Esophagus (tissue), 2 donors: ENCODE measurements at regions not wholly inside any gene's neighbourhood (a gene's known extent, or its start where the extent isn't known, plus 50 kb on each side); places are given as distances from the start of the nearest gene placed in this dataset.

Experiments used
- H3K27ac ChIP-seq, 2 donors: one replicate each; pipeline ENCODE4 v1.5.1; 2013; ENCODE audit warnings: low read depth in 2 of 2, mild to moderate bottlenecking in 2 of 2, inconsistent platforms in 1 of 2, low read length in 1 of 2, moderate library complexity in 1 of 2
- H3K27me3 ChIP-seq, 2 donors: one replicate each; pipeline ENCODE4 v1.6.1; 2013; ENCODE audit warnings: low read length in 2 of 2, control low read depth in 1 of 2, mild to moderate bottlenecking in 1 of 2; ENCODE audit not compliant: insufficient read depth in 2 of 2, control insufficient read depth in 1 of 2
- H3K36me3 ChIP-seq, 2 donors: one replicate each; pipeline ENCODE4 v1.6.1; 2013; ENCODE audit warnings: low read length in 1 of 2; ENCODE audit not compliant: control insufficient read depth in 2 of 2, insufficient read depth in 2 of 2
- H3K4me1 ChIP-seq, 2 donors: one replicate each; pipeline ENCODE4 v1.6.1; 2013; ENCODE audit warnings: low read length in 1 of 2; ENCODE audit not compliant: control insufficient read depth in 2 of 2, insufficient read depth in 2 of 2
- H3K4me3 ChIP-seq, 2 donors: one replicate each; pipeline ENCODE4 v1.5.1; 2013; ENCODE audit warnings: low read length in 2 of 2, mild to moderate bottlenecking in 2 of 2, low read depth in 1 of 2, moderate library complexity in 1 of 2
- H3K9me3 ChIP-seq, 2 donors: one replicate each; pipeline ENCODE4 v1.6.1; 2013; ENCODE audit warnings: mild to moderate bottlenecking in 2 of 2, low read depth in 1 of 2, low read length in 1 of 2, moderate library complexity in 1 of 2; ENCODE audit not compliant: control insufficient read depth in 2 of 2, insufficient read depth in 1 of 2
- WGBS, 2 donors: extraction: QIAGEN DNeasy Blood & Tissue Kit; methylation state at CpG; one replicate each; pipeline ENCODE4 v1.1.7; 2013; 5-methylcytosine and 5-hydroxymethylcytosine counted together
- donor health status: healthy with polysubstance abuse.
- donor health status: Bipolar disorder and iron deficiency.

DNA sequence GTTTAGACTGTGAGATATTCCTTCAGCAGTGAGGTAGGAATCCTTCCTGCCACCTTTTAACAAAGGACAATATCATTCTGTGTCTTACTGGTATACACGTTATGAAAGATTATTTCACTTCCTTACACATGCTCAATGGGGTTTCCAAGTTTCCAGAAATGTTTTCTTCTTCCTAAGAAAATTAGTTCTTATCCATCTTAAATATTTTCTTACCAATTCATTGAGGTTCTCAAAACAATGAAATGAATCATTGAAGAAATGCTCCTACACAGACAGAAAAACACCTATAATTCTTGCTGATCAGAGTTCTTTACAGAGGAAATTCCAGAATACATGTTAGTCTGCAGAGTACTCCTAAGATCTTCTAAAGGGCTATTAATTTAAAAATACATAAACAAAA, 51.4 kb upstream of the SEC61G start:
- Histone ChIP-seq H3K27ac (no peak overlapping the region), H3K4me1 (no peaks in the 10 kb centered on the region), H3K4me3 (no peak overlapping the region), H3K27me3 (no peaks in the 10 kb centered on the region), H3K36me3 (no peaks in the 10 kb centered on the region), H3K9me3 (no peaks in the 10 kb centered on the region)
- 67 to 77% methylated on average over 1 of the region's 1 CpG for WGBS, 2 donors

DNA sequence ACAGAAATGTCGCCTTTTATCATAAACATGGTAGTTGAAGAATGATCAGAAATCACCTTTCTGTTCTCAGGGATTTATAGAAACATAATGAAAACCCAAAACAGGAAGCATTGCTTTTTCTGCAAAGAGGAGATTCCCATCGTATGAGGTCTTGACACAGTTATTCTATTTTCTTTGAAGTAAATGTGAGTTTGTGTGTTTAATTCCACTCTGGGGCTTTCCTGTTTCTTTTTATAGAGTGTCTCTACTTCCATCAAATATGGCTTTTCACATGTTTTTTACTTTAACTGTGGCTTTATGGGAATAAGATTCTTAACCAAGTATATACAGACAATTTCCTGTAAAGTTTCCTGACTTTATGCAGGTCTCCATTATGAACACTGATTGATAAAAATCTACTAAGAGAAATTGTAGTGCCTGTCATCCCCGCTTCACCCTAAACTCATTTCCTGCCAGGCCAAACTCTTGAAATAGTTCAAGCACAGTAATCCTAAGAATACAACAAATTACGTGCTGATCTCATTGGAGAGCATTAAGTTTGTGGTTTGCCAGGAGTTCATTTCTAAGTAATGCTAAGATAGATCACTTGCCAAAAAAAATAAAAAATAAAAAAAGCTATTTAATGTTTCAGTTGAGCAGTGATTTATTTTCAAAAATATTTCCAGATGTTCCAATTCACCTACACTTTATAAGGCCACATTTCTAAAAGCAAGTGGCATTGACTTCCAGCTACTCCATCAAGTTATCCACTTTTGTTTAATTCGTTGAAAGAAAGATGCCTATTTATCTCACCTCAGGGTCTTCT, 52.2 kb upstream of the SEC61G start:
- no peaks in the 10 kb centered on the region for H3K27me3 ChIP-seq
- no peak overlapping the region for H3K4me3 ChIP-seq
- WGBS, 2 donors = 31 to 51% methylated on average over 5 of the region's 5 CpGs
- H3K36me3 ChIP-seq = no peaks in the 10 kb centered on the region
- peak overlapping the region in 1 of 2 donors; percentile 61 for H3K27ac ChIP-seq
- no peaks in the 10 kb centered on the region for H3K4me1 ChIP-seq
- H3K9me3 ChIP-seq = no peaks in the 10 kb centered on the region

DNA sequence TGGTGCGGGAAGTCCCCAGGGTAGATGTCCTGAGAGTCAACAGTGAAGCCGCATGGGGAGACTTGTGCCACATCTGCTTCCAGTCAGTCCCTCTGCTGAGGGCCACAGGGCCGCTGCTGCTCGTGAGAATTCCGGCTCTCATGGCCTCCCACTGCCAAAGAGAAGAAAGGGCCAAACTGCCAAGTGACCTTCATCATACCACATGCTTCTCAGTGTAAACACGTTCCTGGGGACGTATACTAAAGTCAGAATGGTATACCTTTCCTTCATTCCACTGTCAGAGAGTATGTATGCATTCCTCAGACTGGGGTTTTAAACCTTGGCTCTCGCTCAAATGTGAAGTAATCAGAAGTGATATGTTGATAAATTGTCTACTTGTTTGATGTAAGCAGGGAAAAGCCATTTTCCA, 52.8 kb upstream of the SEC61G start:
- H3K4me3 ChIP-seq = no peak overlapping the region
- WGBS, 2 donors = 45 to 54% methylated on average over 8 of the region's 8 CpGs
- no peaks in the 10 kb centered on the region for H3K9me3 ChIP-seq
- H3K36me3 ChIP-seq = no peaks in the 10 kb centered on the region
- no peaks in the 10 kb centered on the region for H3K27me3 ChIP-seq
- peak overlapping the region; percentile 41 to 61 for H3K27ac ChIP-seq
- no peaks in the 10 kb centered on the region for H3K4me1 ChIP-seq

DNA sequence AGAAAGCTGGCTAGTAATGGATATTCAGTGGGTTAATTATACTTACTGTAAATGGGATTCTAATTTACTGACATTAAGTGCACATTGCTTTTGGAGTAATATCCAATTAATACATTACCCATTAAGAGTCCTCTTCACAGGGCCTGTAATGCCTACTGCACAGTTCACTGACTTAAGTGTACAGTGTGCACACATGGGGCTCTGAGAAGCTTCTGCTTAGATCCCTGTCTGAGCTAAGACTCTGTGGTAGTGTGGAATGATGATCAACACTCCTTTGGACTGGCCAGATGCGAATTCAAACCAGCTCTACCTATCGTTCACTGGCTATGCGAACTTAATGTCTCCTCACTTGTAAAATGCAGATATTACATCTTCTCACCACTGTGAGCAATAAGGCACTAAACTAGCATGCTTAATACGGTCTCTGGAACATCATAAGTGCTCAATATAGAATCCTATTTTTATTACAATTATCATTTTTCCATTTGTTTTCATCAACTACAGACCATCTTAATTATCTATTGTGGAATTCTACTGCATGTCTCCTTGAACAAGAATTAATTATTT, 53.8 kb upstream of the SEC61G start:
- Histone ChIP-seq H3K27ac (no peak overlapping the region), H3K4me1 (no peaks in the 10 kb centered on the region), H3K9me3 (no peaks in the 10 kb centered on the region), H3K36me3 (no peaks in the 10 kb centered on the region), H3K27me3 (no peaks in the 10 kb centered on the region), H3K4me3 (no peak overlapping the region)
- 80 to 90% methylated on average over 4 of the region's 4 CpGs for WGBS, 2 donors

DNA sequence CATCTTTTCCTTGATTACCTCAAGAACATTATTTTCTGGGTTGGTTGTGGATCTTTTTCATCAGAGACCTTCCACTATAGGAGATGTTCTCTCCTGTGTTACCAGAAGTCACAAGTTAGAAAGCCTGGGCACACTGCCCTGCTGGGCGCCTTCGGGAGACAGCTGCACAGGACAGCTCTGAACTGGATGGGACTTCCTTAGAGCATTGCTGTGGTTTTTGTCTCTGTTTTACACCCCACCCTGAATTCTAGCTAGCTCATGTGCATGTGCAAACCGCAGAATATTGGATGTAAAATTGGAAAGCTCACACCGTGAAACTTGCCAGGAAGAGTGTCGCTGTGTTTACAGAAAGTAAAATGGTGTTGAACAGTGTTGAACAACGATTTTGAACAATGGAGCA, 54.4 kb upstream of the SEC61G start:
- Histone ChIP-seq H3K27me3 (no peaks in the 10 kb centered on the region), H3K4me3 (no peak overlapping the region), H3K4me1 (no peaks in the 10 kb centered on the region), H3K27ac (no peak overlapping the region), H3K9me3 (no peaks in the 10 kb centered on the region), H3K36me3 (no peaks in the 10 kb centered on the region)
- WGBS, 2 donors = 33 to 56% methylated on average over 6 of the region's 6 CpGs

DNA sequence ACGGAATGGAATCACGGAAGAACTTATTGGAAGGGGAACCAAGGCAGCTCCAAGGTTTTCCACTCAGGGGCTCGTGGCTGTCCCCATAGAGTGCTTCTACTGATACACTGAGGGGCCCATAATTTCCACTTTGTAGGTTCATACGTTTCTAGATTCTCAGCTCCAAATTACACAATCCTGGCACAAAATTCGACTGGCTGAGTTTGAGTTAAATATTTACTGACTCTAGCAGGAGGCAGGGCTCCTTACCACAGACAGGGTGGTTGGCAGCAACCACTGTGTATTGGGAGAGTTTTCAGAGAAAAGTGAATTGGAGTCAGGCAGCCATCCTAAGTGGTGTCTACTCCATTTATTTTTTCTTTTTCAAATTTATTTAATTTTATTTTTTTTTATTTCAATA, 55.4 kb upstream of the SEC61G start:
- H3K27ac ChIP-seq = no peak overlapping the region
- 68 to 70% methylated on average over 5 of the region's 5 CpGs for WGBS, 2 donors
- H3K9me3 ChIP-seq = no peaks in the 10 kb centered on the region
- H3K36me3 ChIP-seq = no peaks in the 10 kb centered on the region
- no peaks in the 10 kb centered on the region for H3K4me1 ChIP-seq
- no peaks in the 10 kb centered on the region for H3K27me3 ChIP-seq
- H3K4me3 ChIP-seq = no peak overlapping the region

GRCh38 chr7:54817152-54817551, 58.1 kb upstream of the SEC61G start:
- WGBS, 2 donors = 66 to 74% methylated on average over 5 of the region's 5 CpGs
- Histone ChIP-seq H3K27ac (no peak overlapping the region), H3K27me3 (no peaks in the 10 kb centered on the region), H3K9me3 (no peaks in the 10 kb centered on the region), H3K4me1 (no peaks in the 10 kb centered on the region), H3K4me3 (no peak overlapping the region), H3K36me3 (no peaks in the 10 kb centered on the region)

DNA sequence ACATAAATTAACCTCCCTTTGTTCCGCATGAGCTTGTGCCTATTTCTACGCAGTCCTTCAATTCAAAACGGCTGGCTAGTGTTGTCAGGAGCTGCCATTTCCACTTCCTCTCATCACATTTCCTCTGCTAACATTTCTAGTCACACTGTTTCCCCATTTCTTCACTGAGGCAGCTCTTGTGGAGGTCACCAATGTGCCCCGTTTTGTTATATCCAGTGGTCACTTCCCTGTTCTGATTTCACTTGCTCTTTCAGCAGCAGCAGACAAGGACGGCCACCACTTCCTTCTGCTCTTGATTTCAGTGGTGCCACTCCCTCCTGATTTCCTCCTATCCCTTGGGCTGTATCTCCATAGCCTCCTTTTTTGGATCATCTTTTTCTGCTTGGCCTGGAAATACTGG, 64.8 kb upstream of the SEC61G start:
- Histone ChIP-seq H3K27ac (no peak overlapping the region), H3K4me1 (no peaks in the 10 kb centered on the region), H3K4me3 (no peak overlapping the region), H3K36me3 (no peaks in the 10 kb centered on the region), H3K27me3 (no peaks in the 10 kb centered on the region), H3K9me3 (no peaks in the 10 kb centered on the region)
- 37 to 51% methylated on average over 5 of the region's 5 CpGs for WGBS, 2 donors

DNA sequence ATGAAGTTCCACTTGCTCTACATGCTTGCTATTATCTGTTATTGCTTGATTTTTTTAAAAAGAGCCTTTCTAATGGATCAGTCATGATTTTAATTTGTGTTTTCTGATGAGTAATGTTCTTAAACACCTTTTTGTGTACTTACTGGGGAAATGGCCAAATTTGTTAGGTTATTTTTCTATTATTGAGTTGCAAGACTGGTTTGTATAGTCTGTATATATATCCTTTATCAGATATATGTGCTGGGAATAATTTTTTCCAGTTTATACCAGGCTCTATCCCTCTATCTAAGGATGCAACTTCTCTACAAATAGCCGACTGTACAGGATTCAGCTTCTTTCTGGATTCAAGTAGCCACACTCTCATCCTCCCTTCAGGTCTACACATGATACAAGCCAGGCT, 65.6 kb upstream of the SEC61G start:
- 69 to 71% methylated on average over 1 of the region's 1 CpG for WGBS, 2 donors
- Histone ChIP-seq H3K9me3 (no peaks in the 10 kb centered on the region), H3K36me3 (no peaks in the 10 kb centered on the region), H3K27ac (no peak overlapping the region), H3K4me1 (no peaks in the 10 kb centered on the region), H3K4me3 (no peak overlapping the region), H3K27me3 (no peaks in the 10 kb centered on the region)

DNA sequence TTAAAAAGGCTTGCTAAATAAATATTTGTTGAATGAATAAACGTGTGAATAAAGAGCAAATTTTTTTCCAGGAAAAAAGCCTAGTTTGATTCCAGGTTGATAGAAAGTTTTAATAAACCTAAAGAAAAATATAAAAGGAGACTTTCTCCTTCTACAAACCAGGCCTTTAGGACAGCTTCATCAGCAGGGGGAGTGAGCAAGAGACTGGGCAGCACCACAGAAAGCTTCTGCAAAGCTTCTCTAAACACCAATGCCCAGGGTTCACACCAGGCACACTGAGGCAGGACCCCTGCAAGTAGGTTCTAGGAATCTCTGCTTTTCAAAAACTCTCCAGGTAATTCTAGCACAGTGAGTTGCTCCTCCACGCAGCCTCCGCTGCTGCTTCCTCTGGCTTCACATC, 66.4 kb upstream of the SEC61G start:
- 74 to 79% methylated on average over 3 of the region's 3 CpGs for WGBS, 2 donors
- no peak overlapping the region for H3K27ac ChIP-seq
- H3K4me3 ChIP-seq = no peak overlapping the region
- H3K9me3 ChIP-seq = no peaks in the 10 kb centered on the region
- no peaks in the 10 kb centered on the region for H3K36me3 ChIP-seq
- no peaks in the 10 kb centered on the region for H3K4me1 ChIP-seq
- no peaks in the 10 kb centered on the region for H3K27me3 ChIP-seq
